ENCODE measurements at regions not wholly inside any gene's neighbourhood (a gene's known extent, or its start where the extent isn't known, plus 50 kb on each side); places are given as distances from the start of the nearest gene placed in this dataset.

- TF ChIP-seq CTCF (IDR thresholded peaks at IDR 0.05; ENCODE audit: low read depth, low read length): no peak
- no peak overlapping the region for H3K4me3 ChIP-seq
- H3K27ac ChIP-seq: no peak overlapping the region
- no peaks in the 10 kb centered on the region for H3K27me3 ChIP-seq
- DNase-seq (ENCODE audit: low read depth in 1 of 2, low spot score in 1 of 2): no peak
- H3K9me3 ChIP-seq (ENCODE audit: low read depth): no peaks in the 10 kb centered on the region
- no peaks in the 10 kb centered on the region for H3K36me3 ChIP-seq
- H3K4me1 ChIP-seq (ENCODE audit: low read depth): peaks cover 22% of the 10 kb centered on the region
These were observed 280.7 kb upstream of the NR2F2 start for GRCh38 chr15:96049766-96050165.

GRCh38 chr15:96051598-96051997 lies 278.9 kb upstream of the NR2F2 start:
- no peaks in the 10 kb centered on the region for H3K27me3 ChIP-seq
- no peak overlapping the region for H3K4me3 ChIP-seq
- no peak for TF ChIP-seq CTCF (IDR thresholded peaks at IDR 0.05; ENCODE audit: low read depth, low read length)
- H3K36me3 ChIP-seq: no peaks in the 10 kb centered on the region
- H3K27ac ChIP-seq: no peak overlapping the region
- H3K9me3 ChIP-seq (ENCODE audit: low read depth): no peaks in the 10 kb centered on the region
- peaks cover 22% of the 10 kb centered on the region for H3K4me1 ChIP-seq (ENCODE audit: low read depth)
- DNase-seq (ENCODE audit: low read depth in 1 of 2, low spot score in 1 of 2): no peak

GRCh38 chr15:96052154-96052553 lies 278.3 kb upstream of the NR2F2 start:
- Histone ChIP-seq H3K4me3 (no peak overlapping the region), H3K27me3 (no peaks in the 10 kb centered on the region), H3K27ac (no peak overlapping the region), H3K4me1 (ENCODE audit: low read depth) (peaks cover 20% of the 10 kb centered on the region), H3K9me3 (ENCODE audit: low read depth) (no peaks in the 10 kb centered on the region), H3K36me3 (no peaks in the 10 kb centered on the region)
- no peak for DNase-seq (ENCODE audit: low read depth in 1 of 2, low spot score in 1 of 2)
- TF ChIP-seq CTCF (IDR thresholded peaks at IDR 0.05; ENCODE audit: low read depth, low read length): no peak

GRCh38 chr15:96052572-96053030 lies 277.9 kb upstream of the NR2F2 start:
- Histone ChIP-seq H3K27me3 (no peaks in the 10 kb centered on the region), H3K4me3 (peak overlapping the region; percentile 15), H3K9me3 (ENCODE audit: low read depth) (no peaks in the 10 kb centered on the region), H3K4me1 (ENCODE audit: low read depth) (peaks cover 16% of the 10 kb centered on the region), H3K36me3 (no peaks in the 10 kb centered on the region), H3K27ac (peak overlapping the region; percentile 75)
- TF ChIP-seq CTCF (IDR thresholded peaks at IDR 0.05; ENCODE audit: low read depth, low read length): no peak
- peak in 1 of 2 donors; percentile 11 for DNase-seq (ENCODE audit: low read depth in 1 of 2, low spot score in 1 of 2)

GRCh38 chr15:96053031-96053780 lies 277.3 kb upstream of the NR2F2 start:
- H3K9me3 ChIP-seq (ENCODE audit: low read depth): no peaks in the 10 kb centered on the region
- H3K27ac ChIP-seq: peak overlapping the region; percentile 75
- peaks cover 15% of the 10 kb centered on the region for H3K4me1 ChIP-seq (ENCODE audit: low read depth)
- peak; percentile 30 to 93 for DNase-seq (ENCODE audit: low read depth in 1 of 2, low spot score in 1 of 2)
- no peak for TF ChIP-seq CTCF (IDR thresholded peaks at IDR 0.05; ENCODE audit: low read depth, low read length)
- peaks cover under 1% of the 10 kb centered on the region for H3K27me3 ChIP-seq
- no peaks in the 10 kb centered on the region for H3K36me3 ChIP-seq
- H3K4me3 ChIP-seq: peak overlapping the region; percentile 15

All from cardiac muscle cell (in vitro differentiated cells and primary cell).